ENCODE measurements at regions not wholly inside any gene's neighbourhood (a gene's known extent, or its start where the extent isn't known, plus 50 kb on each side); places are given as distances from the start of the nearest gene placed in this dataset.

- TF ChIP-seq CTCF (IDR thresholded peaks at IDR 0.05): no peak
- no peak for TF ChIP-seq EZH2 (IDR thresholded peaks at IDR 0.05)
- TF ChIP-seq EZH2phosphoT487 (IDR thresholded peaks at IDR 0.05): no peak
Observed at GRCh38 chr1:58358346-58358745, 188.2 kb downstream of the OMA1 start.

All from neural progenitor cell (in vitro differentiated cells).